Suprapubic skin (tissue), 4 donors: ENCODE measurements at regions not wholly inside any gene's neighbourhood (a gene's known extent, or its start where the extent isn't known, plus 50 kb on each side); places are given as distances from the start of the nearest gene placed in this dataset.

Experiments used
- DNase-seq, 2 donors: peaks; one replicate each; pipeline ENCODE4 v3.0.0-alpha.2; 2019; ENCODE audit warnings: low spot score in 2 of 2
- H3K27ac ChIP-seq: fragments of 200-600 bp; sonication (generic); one replicate; pipeline ENCODE4 v1.5.1; 2019
- H3K27me3 ChIP-seq: fragments of 200-600 bp; sonication (generic); one replicate; pipeline ENCODE4 v1.5.1; 2019
- H3K36me3 ChIP-seq: fragments of 200-600 bp; sonication (generic); one replicate; pipeline ENCODE4 v1.5.1; 2019
- H3K4me1 ChIP-seq: fragments of 200-600 bp; sonication (generic); one replicate; pipeline ENCODE4 v1.5.1; 2019
- H3K4me3 ChIP-seq: fragments of 200-600 bp; sonication (generic); one replicate; pipeline ENCODE4 v1.5.1; 2019; ENCODE audit warnings: mild to moderate bottlenecking
- H3K9me3 ChIP-seq: fragments of 200-600 bp; sonication (generic); one replicate; pipeline ENCODE4 v1.5.1; 2019
- EP300 ChIP-seq: sonication (generic); formaldehyde crosslinking; IDR thresholded peaks from one replicate; pipeline ENCODE4 v1.6.1; 2017; ENCODE audit warnings: antibody characterized with exemption
- POLR2A ChIP-seq, 2 donors: fragments of 450-650 bp; IDR thresholded peaks; one replicate each; pipeline ENCODE4 v1.6.1; 2017; ENCODE audit warnings: antibody characterized with exemption in 2 of 2, mild to moderate bottlenecking in 2 of 2, moderate library complexity in 2 of 2
- POLR2AphosphoS5 ChIP-seq, 3 donors: sonication (generic); formaldehyde crosslinking; IDR thresholded peaks; one replicate each; pipeline ENCODE4 v1.6.1; 2017; ENCODE audit warnings: antibody characterized with exemption in 3 of 3
- WGBS: methylation state at CpG from one replicate; pipeline ENCODE4 v1.1.5; 2018; 5-methylcytosine and 5-hydroxymethylcytosine counted together
- TF ChIP-seq, protein P1 (sequence below), 2 donors: fragments of 200-600 bp in 1 of 2; fragments of 450-650 bp in 1 of 2; sonication (generic) in 1 of 2; IDR thresholded peaks; one replicate each; pipeline ENCODE4 v1.5.1; 2016 to 2019; ENCODE audit warnings: antibody characterized with exemption in 2 of 2, mild to moderate bottlenecking in 1 of 2, moderate library complexity in 1 of 2

DNA sequence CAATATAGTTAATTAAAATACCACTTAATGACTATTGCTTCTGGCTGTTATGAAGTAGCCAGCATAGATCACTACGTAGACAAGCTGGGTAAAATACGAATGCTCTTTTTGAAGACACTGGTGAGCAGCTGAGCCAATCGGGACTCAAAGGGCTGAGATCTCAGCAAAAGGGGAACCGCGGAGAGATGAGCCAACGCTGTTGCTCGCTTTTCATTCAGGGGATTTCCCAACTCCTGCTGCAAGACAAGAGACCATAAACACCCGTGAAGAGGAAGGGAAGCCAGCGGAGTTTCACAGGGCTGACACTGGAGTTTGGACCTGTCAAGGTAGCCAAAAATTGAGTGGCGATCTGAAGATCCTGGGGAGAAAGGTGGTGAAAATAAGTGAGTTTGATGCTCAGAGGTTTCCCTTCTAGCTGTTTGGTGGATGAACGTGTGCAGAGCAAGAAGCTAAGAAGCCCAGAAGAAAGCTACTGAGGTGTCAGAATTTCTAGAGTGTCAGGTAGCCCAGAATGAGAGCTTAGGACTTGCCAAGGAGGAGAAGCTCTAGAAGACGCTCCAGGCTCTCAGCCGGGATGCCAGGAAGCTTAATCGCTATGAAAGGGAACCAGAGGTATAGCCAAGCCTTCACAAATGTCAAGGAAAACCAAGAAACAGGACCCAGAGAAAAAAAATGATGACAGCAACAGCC is 79.6 kb upstream of the RNU6ATAC start:
- no peak overlapping the region for H3K4me3 ChIP-seq
- WGBS, result 14% methylated on average over 14 of the region's 14 CpGs
- no peaks in the 10 kb centered on the region for H3K36me3 ChIP-seq
- peaks cover 7% of the 10 kb centered on the region for H3K4me1 ChIP-seq
- TF ChIP-seq, protein P1, sequence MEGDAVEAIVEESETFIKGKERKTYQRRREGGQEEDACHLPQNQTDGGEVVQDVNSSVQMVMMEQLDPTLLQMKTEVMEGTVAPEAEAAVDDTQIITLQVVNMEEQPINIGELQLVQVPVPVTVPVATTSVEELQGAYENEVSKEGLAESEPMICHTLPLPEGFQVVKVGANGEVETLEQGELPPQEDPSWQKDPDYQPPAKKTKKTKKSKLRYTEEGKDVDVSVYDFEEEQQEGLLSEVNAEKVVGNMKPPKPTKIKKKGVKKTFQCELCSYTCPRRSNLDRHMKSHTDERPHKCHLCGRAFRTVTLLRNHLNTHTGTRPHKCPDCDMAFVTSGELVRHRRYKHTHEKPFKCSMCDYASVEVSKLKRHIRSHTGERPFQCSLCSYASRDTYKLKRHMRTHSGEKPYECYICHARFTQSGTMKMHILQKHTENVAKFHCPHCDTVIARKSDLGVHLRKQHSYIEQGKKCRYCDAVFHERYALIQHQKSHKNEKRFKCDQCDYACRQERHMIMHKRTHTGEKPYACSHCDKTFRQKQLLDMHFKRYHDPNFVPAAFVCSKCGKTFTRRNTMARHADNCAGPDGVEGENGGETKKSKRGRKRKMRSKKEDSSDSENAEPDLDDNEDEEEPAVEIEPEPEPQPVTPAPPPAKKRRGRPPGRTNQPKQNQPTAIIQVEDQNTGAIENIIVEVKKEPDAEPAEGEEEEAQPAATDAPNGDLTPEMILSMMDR (IDR thresholded peaks at IDR 0.05), result no peak
- no peak for TF ChIP-seq POLR2A (IDR thresholded peaks at IDR 0.05)
- TF ChIP-seq EP300, result no peak
- no peak for TF ChIP-seq POLR2AphosphoS5 (IDR thresholded peaks at IDR 0.05)
- H3K9me3 ChIP-seq, result peaks cover 4% of the 10 kb centered on the region
- DNase-seq, result no peak
- peaks cover 34% of the 10 kb centered on the region for H3K27me3 ChIP-seq
- H3K27ac ChIP-seq, result no peak overlapping the region

DNA sequence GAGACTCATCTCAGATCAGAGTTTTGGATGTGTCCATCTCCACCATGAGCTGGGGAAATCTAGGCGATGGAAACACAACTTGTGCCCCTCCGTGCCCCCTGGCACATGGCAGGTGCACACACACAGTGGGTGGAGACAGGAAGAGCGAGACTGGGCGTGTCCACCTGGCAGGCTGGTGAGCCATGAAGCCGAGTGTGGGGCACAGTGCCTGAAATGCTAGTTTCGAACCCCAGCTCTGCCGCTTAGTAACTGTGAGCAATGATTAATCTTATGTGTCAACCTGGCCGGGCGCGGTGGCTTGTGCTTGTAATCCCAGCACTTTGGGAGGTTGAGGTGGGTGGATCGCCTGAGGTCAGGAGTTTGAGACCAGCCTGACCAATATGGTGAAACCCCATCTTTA is 80.8 kb upstream of the RNU6ATAC start:
- TF ChIP-seq, protein P1 (IDR thresholded peaks at IDR 0.05), result no peak
- TF ChIP-seq POLR2AphosphoS5 (IDR thresholded peaks at IDR 0.05), result no peak
- no peak for TF ChIP-seq POLR2A (IDR thresholded peaks at IDR 0.05)
- TF ChIP-seq EP300, result no peak
- H3K27me3 ChIP-seq, result peaks cover 23% of the 10 kb centered on the region
- no peak for DNase-seq
- H3K4me3 ChIP-seq, result no peak overlapping the region
- no peak overlapping the region for H3K27ac ChIP-seq
- H3K4me1 ChIP-seq, result peaks cover 7% of the 10 kb centered on the region
- no peaks in the 10 kb centered on the region for H3K36me3 ChIP-seq
- H3K9me3 ChIP-seq, result peaks cover 4% of the 10 kb centered on the region
- 60% methylated on average over 11 of the region's 11 CpGs for WGBS

DNA sequence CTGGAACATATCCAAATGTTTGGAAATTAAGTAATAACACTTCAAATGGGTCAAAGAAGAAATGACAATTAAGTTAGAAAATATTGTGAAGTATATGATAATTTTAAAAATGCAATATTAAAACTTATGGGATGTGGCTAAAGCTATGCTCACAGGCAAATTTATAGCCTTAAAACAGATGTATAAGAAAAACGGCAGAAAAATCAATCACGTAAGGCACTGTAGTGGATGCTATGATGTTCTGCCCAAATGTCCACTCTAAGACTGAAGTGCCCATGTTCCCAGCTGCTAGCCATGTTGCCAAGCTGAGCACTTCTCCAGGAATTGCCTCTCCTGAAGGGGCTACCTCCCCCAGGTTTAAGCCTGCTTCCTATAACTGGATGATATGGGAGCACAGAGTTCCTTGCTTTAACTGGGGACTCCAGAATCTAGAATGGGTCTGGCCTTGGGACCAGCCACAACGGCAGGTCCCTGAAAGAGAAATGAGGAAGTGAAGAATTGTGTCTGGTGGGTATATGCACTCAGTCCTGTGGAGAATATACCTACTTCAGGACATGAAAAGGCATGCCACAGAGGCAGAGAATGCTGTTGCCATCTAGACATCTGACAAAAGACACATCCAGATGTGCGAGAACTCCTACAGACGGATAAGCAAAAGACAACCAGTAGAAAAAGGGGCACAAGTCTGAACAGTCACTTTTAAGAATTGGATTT is 78.2 kb upstream of the RXRA start:
- H3K36me3 ChIP-seq, result no peaks in the 10 kb centered on the region
- H3K27ac ChIP-seq, result no peak overlapping the region
- peaks cover 20% of the 10 kb centered on the region for H3K27me3 ChIP-seq
- no peak for TF ChIP-seq POLR2A (IDR thresholded peaks at IDR 0.05)
- no peak for TF ChIP-seq POLR2AphosphoS5 (IDR thresholded peaks at IDR 0.05)
- TF ChIP-seq, protein P1 (IDR thresholded peaks at IDR 0.05), result no peak
- TF ChIP-seq EP300, result no peak
- H3K4me3 ChIP-seq, result no peak overlapping the region
- WGBS, result 84% methylated on average over 5 of the region's 5 CpGs
- no peak for DNase-seq
- H3K4me1 ChIP-seq, result peaks cover 7% of the 10 kb centered on the region
- H3K9me3 ChIP-seq, result peaks cover 4% of the 10 kb centered on the region

DNA sequence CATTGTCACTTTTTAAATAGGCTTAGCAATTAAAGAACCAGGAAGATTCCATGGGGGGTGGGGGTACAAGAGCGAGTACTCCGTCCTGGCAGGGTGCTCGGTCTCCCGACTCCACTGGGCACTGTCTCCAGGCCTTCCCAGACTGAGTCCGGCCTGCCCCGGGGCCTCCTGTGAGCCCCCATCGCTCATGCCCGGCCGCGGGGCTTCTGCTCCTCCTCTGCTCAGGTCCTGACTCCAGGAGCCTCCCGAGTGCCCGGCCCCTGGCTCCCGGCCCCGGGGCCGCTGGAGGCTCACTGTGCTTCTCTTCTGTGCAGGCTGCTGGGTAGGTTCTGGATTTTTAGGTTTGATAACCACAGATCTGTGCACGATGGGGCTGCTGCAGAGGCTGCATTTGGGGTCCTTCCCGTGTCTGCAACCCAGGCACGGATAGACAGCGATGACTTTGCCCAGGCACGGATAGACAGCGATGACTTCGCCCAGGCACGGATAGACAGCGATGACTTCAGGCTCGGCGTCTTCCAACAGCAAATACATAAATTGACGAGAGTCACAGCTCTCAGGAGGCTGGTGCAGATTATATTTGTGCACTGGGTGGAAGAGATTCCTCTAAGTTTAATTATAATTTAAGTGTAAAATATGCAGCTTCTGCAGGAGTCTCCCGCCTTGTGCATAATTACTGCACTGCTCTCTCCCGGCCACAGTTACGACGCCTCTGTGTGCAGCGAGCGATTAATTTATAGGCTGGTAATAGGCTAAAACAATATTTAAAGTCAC is 74.8 kb upstream of the RXRA start:
- Histone ChIP-seq H3K36me3 (no peaks in the 10 kb centered on the region), H3K4me3 (no peak overlapping the region), H3K27ac (no peak overlapping the region), H3K4me1 (peaks cover 4% of the 10 kb centered on the region), H3K9me3 (peaks cover 4% of the 10 kb centered on the region), H3K27me3 (peaks cover 16% of the 10 kb centered on the region)
- no peak for DNase-seq
- TF ChIP-seq POLR2AphosphoS5 (IDR thresholded peaks at IDR 0.05) (no peak), EP300 (no peak), POLR2A (IDR thresholded peaks at IDR 0.05) (no peak)
- TF ChIP-seq, protein P1 (IDR thresholded peaks at IDR 0.05), result no peak
- 73% methylated on average over 25 of the region's 33 CpGs for WGBS
